ENCODE measurements at regions not wholly inside any gene's neighbourhood (a gene's known extent, or its start where the extent isn't known, plus 50 kb on each side); places are given as distances from the start of the nearest gene placed in this dataset.

GRCh38 chr17:71995590-71995989, 125.2 kb upstream of the SOX9 start:
- TF ChIP-seq EZH2phosphoT487 (IDR thresholded peaks at IDR 0.05; ENCODE audit: low read depth, severe bottlenecking, unreplicated experiment) (no peak), CTCF (IDR thresholded peaks at IDR 0.05; ENCODE audit: poor library complexity) (no peak)

All from hepatocyte (in vitro differentiated cells).